Body of pancreas (tissue), 4 donors: ENCODE measurements at regions not wholly inside any gene's neighbourhood (a gene's known extent, or its start where the extent isn't known, plus 50 kb on each side); places are given as distances from the start of the nearest gene placed in this dataset.

ENCODE experiments used
- POLR2A ChIP-seq, 3 donors: fragments of 450-650 bp; IDR thresholded peaks; one replicate each; pipeline ENCODE4 v1.6.1; 2016; ENCODE audit warnings: antibody characterized with exemption in 3 of 3, mild to moderate bottlenecking in 2 of 3
- TF ChIP-seq, protein P1 (sequence below), 7 experiments: fragments of 450-650 bp in 4 of 7; fragments of 200-600 bp in 3 of 7; sonication (generic) in 3 of 7; IDR thresholded peaks; one replicate each; pipeline ENCODE4 v1.5.1; 2016 to 2019; ENCODE audit warnings: antibody characterized with exemption in 7 of 7

GRCh38 chr10:78533098-78533497 lies 499.4 kb downstream of the RPS24 start:
- TF ChIP-seq, protein P1, sequence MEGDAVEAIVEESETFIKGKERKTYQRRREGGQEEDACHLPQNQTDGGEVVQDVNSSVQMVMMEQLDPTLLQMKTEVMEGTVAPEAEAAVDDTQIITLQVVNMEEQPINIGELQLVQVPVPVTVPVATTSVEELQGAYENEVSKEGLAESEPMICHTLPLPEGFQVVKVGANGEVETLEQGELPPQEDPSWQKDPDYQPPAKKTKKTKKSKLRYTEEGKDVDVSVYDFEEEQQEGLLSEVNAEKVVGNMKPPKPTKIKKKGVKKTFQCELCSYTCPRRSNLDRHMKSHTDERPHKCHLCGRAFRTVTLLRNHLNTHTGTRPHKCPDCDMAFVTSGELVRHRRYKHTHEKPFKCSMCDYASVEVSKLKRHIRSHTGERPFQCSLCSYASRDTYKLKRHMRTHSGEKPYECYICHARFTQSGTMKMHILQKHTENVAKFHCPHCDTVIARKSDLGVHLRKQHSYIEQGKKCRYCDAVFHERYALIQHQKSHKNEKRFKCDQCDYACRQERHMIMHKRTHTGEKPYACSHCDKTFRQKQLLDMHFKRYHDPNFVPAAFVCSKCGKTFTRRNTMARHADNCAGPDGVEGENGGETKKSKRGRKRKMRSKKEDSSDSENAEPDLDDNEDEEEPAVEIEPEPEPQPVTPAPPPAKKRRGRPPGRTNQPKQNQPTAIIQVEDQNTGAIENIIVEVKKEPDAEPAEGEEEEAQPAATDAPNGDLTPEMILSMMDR (IDR thresholded peaks at IDR 0.05) = no peak
- TF ChIP-seq POLR2A (IDR thresholded peaks at IDR 0.05) = no peak
